ENCODE measurements at regions not wholly inside any gene's neighbourhood (a gene's known extent, or its start where the extent isn't known, plus 50 kb on each side); places are given as distances from the start of the nearest gene placed in this dataset.
"Not testable (repeated sequence)": the region's sequence is repeated elsewhere in the genome, so short reads cannot be mapped to it uniquely, and the experiment has no call there.

DNA sequence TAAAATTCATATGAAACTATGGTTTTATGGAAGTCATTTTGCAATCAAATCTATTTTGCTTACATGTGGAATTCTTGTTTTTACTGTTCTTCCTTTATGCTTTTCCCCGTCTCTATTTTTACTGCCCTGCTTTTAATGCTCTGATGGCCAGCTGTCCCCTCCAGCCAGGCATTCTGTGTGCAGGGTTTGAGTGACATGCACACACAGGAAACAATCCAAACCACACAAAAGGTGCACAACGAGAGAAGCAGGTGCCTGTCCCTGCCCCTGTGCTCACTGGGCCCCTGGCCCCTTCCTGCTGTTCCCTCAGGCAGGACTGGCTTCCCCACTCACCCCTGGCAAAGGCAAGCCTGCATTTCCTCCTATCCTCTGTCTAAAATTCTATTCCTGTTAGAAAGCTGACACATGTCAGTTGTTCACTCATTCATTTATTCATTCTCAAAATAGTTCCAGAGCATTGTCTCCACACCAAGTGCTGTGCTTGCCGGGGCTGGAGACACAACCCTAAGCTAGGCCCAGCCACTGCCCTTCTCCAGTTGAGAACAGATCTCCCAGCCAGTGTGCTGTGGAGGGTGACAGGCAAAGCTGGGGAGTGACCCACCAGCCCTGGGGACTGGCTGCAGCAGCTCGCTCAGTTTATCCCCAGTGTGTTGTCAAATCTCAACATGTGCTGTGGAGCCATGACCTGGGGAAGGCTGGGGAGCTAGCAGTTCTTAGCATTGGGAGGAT is 346.3 kb downstream of the FBXW7 start:
- peak in 1 of 2 experiments; percentile 68 for DNase-seq

GRCh38 chr4:152188801-152189200 is 347.1 kb downstream of the FBXW7 start:
- no peak for DNase-seq

GRCh38 chr4:152187693-152188092 is 348.2 kb downstream of the FBXW7 start:
- DNase-seq: no peak

DNA sequence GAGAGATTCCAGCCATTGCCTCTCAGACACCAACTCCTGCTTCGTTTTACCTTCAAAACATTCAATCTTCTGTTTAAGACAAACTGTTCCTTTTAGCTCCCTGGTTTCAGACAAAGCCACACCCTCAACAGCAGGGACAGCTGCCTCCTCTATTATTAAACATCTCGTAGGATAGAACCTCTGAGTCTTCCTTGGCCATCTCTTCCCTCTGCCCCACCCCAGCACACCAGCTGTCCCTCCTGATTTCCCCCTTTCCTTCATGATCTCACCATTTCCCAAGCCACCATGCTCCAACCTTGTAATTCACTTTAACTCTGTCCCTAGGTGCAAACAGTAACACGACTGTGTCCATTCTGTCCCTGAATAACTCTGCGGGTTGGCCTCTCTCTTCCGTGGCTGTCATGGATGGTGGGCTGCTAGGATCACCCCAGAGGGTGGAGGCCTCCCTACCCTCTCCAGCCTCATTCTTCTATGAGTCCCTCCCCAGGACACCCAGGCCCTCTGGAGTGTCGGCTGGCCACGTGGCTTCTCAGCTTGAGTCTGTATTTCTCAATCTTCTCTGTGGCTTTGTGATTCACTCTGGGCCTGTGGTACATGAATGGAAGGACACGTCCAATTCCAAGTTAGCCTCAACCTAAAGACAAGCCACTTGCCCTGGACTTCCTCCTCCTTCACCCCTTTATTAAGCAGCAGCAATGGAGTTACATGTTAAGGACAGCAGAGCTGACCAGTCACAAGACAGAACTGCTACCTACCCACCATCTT is 349.9 kb downstream of the FBXW7 start:
- DNase-seq: no peak

DNA sequence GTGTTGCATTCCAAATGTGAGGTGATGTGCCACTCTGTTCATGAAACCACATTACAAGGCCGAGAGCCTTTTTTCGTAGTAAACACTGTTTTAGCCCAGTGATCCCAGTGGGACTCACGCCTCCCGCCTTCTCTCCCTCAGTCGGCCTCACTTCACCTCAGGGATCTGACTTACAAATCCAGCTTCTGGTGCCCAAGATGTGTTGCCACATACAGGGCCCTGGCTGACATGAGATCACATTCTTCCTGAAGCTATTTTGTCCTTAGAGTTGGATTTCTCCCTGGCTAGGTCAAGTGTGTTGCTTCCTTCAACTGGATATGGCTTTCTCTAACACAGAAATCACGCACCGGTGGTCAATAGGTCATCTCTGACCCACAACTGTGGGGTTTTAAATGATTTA is 354.7 kb downstream of the FBXW7 start:
- DNase-seq: no peak

DNA sequence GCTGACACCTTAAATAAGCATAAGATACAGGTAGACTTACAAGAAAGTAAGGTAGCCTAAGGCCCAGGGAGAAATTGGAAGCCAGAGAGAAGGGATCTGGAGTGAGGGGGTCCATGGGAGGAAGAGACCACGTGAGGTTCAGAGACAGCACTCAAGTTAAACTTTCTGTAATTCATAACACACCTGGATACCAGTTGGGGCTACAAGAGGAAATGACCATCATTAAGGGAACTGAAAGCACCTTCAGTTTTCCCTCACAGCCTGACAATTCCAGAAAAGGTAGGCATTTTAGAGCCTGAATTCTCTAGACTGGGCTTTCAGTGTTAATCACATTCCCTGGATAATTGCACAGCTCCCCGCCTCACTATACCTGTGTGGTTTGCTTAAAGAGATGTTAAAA is 355.5 kb downstream of the FBXW7 start:
- DNase-seq: no peak

- not testable (repeated sequence) for DNase-seq
Measured at GRCh38 chr4:152177538-152177937, 358.4 kb downstream of the FBXW7 start.

DNA sequence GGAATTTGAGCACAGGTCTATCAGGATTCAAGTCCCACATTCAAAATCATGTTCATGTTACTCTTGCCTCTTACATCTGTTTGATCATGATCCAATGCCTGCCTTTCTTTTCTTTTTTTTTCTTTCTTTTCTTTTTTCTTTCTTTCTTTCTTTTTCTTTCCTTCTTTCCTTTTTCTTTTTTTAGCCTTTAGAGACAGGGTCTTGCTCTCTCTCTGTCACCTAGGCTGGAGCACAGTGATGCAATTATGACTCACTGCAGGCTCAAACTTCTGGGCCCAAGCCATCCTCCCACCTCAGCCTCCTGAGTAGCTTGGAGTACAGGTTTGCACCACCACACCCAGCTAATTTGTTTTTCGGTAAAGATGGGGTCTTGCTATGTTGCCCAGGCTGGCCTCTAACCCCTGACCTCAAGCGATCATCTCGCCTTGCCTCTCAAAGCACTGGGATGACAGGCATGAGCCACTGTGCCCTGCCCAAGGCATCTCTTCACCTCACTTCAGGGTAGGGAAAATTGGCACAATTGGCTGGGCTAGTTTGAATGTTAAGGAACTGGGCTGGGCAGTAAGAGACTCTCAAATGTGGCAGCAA is 359.2 kb downstream of the FBXW7 start:
- no peak for DNase-seq

DNA sequence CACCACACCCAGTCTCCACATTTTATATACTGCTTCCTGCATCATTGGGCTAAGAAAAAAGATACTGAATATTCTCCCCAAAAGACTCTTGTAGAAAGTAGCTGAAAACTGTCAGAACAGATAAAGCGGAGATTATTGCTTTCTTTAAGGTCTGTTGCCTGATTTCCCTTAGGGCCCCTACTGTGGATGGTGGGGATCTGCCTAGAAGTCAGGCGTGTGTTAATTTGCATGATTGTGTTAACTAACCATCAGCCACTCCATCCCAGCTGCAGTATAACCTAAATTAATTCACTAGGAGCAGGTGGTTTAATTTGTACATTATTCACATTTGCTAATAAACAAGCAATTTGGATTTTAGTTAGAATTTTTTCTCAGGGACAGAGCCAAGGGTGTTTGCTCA is 360.3 kb downstream of the FBXW7 start:
- no peak for DNase-seq

DNA sequence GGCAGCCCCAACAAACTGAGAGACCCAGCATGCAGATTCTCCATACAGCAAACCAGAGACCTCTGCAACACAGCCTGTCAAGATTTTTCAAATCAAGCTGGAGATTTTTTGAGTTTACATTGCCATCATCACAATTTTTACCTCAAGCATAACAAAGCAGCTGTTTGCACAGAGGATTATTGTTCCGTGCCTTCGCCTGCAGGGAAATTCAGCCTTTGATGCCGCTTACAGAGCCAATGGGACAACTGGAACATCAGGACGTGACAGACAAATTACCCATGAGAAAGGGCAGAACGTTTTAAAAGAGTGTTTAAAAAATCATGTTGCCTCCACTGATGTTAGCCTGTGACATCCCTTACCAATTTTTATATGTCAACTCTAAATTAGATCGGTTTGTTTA is 363.7 kb downstream of the FBXW7 start:
- DNase-seq: peak; percentile 64 to 79

DNA sequence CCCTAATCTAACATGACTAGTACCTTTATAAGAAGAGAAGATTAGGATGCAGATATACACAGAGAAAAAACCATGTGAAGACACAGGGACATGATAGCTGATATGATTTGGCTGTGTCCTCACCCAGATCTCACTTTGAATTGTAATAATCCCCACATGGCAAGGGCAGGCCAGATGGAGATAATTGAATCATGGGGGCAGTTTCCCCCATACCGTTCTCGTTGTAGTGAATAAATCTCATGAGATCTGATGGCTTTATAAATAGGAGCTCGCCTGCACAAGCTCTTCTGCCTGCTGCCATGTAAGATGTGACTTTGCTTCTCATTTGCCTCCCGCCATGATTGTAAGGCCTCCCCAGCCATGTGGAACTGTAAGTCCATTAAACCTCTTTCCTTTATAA is 364.3 kb downstream of the FBXW7 start:
- no peak for DNase-seq

- DNase-seq: no peak
Measured at GRCh38 chr4:152169683-152170082, 366.2 kb downstream of the FBXW7 start.

DNA sequence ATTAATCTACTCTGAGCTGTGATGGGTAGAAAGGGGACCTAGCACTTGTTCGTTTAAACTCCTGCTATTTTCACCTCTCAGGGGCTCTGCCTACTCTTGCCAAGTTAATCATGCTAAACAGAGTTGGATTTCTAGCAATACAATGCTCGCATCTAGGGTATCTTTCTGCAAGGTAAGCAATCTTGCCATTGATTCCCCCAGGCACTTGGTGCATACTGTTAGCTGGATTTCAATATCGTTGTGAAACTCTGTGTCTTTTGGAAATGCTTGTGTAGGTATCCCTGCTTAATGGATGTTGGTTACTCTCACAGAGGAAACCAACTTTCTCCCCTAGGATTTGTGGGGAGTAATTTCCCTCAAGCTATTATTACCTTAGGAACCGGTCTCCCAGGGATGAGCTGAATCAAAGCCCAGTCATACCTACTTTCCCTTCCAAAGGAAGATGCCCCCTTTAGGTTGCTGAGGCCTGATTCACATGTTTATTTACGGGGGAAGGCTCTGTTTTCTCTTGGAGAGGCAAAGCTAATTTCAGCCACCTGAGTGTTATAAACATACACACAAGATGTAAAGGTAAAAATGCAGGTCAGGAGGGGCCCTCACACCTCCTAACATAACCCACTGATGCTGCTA is 366.8 kb downstream of the FBXW7 start:
- no peak for DNase-seq

- DNase-seq: no peak
Measured at GRCh38 chr4:152166567-152166966, 369.3 kb downstream of the FBXW7 start.

GRCh38 chr4:152165846-152166245 is 370.0 kb downstream of the FBXW7 start:
- no peak for DNase-seq

GRCh38 chr4:152165146-152165545 is 370.7 kb downstream of the FBXW7 start:
- peak; percentile 79 to 89 for DNase-seq

DNA sequence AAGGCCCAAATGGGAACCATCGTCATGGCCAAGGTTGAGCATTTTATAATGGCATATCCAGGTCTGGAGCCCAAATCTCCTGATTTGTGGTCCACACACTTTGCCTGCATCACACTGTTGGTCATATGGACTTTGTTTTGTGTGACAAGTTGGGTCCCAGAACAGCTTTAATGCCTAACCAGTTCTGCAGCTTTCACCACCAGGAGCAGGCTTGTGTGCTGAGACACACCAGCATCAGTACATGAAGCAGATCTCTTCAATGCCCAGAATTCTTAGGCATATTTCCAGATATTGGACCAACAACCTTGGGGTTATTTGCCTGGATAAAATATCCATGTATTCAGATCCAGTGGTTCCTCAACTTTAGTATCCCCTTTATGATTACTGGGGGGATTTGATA is 371.3 kb downstream of the FBXW7 start:
- peak; percentile 25 to 67 for DNase-seq

- no peak for DNase-seq
Measured at GRCh38 chr4:152162331-152162697, 373.6 kb downstream of the FBXW7 start.

GRCh38 chr4:152161676-152162330 is 374.1 kb downstream of the FBXW7 start:
- peak in 1 of 2 experiments; percentile 38 for DNase-seq

DNA sequence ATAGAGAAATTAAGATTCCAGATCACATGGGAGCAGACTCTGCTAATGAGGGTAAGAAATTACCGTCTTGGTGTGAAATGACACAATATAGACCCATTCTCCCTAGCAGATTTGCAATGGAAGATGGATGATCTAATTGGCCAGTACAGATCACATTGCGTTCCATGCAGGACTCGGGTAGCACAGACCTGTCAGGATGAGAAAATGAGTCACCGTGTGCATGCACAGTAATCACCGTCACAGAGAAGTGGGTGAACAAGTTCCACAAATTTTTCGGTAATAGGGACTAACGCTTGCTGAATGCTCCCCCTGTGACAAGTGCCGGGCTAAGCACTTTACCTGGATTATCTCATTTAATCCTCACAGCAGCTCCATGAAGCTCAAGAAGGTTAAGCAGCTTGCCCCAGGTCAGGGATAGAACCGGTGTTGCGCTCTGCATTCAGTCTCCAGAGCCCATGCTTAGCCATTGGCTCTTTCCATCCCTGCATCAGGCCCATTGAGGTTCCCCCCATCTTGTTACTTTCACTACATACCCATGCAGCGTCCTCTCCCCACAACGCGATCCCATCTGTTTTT is 375.6 kb downstream of the FBXW7 start:
- DNase-seq: no peak

DNA sequence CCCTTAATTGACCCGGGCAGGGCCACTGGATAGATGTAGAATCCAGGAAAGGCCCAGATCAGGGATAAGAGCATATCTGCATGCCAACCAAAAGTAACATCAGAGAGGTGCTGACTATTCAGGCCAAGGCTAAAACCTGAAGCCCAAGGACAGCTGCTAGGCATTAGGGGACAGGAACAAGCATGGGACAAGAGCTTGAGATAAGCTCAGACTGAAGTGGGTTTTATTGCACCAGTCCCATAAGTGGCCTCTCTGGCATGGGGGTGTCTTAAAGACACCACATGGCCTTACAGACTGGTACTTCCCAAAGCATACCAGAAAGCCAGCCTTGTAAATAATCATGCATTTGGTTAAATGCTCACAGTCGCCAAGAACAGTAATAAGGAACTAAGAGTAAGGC is 376.1 kb downstream of the FBXW7 start:
- DNase-seq: no peak

GRCh38 chr4:152158225-152158624 is 377.7 kb downstream of the FBXW7 start:
- no peak for DNase-seq

DNA sequence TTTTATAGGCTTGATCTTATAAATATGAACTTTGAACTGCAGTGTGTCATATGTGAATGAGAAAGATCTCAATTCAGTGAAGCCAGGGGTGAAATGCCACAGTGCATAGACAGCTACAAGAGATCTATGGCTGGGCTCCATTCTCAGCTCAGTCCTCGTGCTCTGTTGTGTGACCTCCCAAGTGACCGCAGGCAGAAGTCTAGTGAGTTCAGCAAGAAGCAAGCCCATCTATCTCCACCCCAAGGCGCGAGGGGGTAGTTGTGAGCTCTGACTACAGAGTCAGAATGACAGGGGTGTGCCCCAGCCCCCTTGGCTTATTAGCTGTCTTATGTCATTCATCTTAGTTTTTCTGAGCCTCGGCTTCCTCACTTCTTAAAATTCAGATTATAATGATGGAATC is 378.3 kb downstream of the FBXW7 start:
- no peak for DNase-seq
